RWPE1 (cell line): ENCODE measurements at regions not wholly inside any gene's neighbourhood (a gene's known extent, or its start where the extent isn't known, plus 50 kb on each side); places are given as distances from the start of the nearest gene placed in this dataset.
"Not testable (repeated sequence)": the region's sequence is repeated elsewhere in the genome, so short reads cannot be mapped to it uniquely, and the experiment has no call there.

Experiments
- CTCF ChIA-PET: fragments of 350-600 bp; sonication (Branson Sonifier 250); formaldehyde crosslinking; extraction: SDS; loops from one replicate; lab custom pipeline; 2021; lab: Yijun Ruan, JAX
- POLR2A ChIA-PET: fragments of 400-600 bp; formaldehyde crosslinking; extraction: SDS; loops from one replicate; lab custom pipeline; 2020; ENCODE audit warnings: antibody characterized with exemption; ENCODE audit not compliant: low non-redundant PET; lab: Yijun Ruan, JAX
- DNase-seq: peaks from one replicate; pipeline ENCODE4 v3.0.0; 2012; ENCODE audit warnings: low spot score
- H3K27ac ChIP-seq: fragments of 450-650 bp; 2 replicates; pipeline ENCODE4 v1.5.1; 2017
- TF ChIP-seq, protein P1 (sequence below): fragments of 450-650 bp; conservative IDR thresholded peaks from 2 replicates; pipeline ENCODE4 v1.5.1; 2017; ENCODE audit warnings: low read depth, mild to moderate bottlenecking

DNA sequence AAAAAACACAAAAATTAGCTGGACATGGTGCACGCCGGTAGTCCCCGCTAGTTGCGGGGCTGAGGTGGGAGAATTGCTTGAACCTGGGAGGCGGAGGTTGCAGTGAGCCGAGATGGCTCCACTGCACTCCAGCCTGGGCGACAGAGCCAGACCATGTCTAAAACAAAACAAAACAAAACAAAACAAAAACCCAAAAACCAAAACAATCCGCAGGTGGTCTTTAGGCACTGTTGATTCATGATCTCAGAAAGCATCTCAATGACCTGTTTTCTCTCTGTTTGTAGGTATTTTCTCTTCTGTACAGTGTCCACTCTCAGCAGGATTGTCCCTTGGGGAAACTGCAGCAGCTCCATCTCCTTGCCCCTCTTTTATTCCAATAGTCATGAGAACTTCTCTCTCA, 74.9 kb upstream of the ADGRL2 start:
- ChIA-PET CTCF (no interaction called here), POLR2A (no interaction called here)
- TF ChIP-seq, protein P1, sequence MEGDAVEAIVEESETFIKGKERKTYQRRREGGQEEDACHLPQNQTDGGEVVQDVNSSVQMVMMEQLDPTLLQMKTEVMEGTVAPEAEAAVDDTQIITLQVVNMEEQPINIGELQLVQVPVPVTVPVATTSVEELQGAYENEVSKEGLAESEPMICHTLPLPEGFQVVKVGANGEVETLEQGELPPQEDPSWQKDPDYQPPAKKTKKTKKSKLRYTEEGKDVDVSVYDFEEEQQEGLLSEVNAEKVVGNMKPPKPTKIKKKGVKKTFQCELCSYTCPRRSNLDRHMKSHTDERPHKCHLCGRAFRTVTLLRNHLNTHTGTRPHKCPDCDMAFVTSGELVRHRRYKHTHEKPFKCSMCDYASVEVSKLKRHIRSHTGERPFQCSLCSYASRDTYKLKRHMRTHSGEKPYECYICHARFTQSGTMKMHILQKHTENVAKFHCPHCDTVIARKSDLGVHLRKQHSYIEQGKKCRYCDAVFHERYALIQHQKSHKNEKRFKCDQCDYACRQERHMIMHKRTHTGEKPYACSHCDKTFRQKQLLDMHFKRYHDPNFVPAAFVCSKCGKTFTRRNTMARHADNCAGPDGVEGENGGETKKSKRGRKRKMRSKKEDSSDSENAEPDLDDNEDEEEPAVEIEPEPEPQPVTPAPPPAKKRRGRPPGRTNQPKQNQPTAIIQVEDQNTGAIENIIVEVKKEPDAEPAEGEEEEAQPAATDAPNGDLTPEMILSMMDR = no peak
- DNase-seq = no peak
- no peak overlapping the region for H3K27ac ChIP-seq

DNA sequence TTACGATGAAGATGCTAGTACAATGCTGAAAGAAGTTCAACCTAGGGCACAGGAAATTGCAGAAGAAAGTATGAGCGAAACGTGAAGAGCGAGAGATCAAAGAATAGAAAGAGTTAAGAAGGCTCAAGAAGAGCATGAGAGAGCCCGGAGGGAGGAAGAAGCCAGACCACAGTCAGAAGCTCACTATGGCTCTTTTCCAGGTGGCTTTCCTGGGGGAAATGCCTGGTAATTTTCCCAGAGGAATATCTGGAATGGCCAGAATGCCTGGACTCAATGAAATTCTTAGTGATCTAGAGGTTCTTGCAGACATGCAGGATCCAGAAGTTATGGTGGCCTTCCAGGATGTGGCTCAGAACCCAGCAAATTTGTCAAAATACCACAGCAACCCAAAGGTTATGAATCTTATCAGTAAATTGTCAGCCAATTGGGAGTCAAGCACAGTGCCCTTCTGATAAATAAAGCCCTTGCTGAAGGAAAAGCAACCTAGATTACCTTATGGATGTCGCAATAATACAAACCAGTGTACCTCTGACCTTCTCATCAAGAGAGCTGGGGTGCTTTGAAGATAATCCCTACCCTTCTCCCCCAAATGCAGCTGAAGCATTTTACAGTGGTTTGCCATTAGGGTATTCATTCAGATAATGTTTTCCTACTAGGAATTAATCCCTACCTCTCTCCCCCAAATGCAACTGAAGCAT, 78.0 kb upstream of the ADGRL2 start:
- CTCF ChIA-PET, POLR2A ChIA-PET: not testable (repeated sequence)

DNA sequence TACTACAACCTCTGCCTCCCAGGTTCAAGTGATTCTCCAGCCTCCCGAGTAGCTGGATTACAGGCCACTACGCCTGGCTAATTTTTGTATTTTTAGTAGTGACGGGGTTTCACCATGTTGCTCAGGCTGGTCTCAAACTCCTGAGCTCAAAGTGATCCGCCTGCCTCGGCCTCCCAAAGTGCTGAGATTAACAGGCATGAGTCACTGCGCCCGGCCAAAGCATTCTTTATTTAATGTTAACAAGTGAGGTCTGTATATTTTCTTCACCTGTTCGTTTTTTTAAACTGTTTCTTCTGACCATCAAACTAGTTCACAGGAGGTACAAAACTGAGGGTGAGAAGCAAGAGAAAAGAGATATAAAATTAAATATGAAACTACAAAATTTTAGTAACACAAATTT, 80.5 kb upstream of the ADGRL2 start:
- CTCF ChIA-PET = interaction anchor here (0.6 kb wide), 1 partner anchor 342 kb away, joined by 4 read pairs; no protein-coding TSS in a partner anchor
- POLR2A ChIA-PET = not testable (repeated sequence)

More for the DNA sequence above, 78.0 kb upstream of the ADGRL2 start:
- not testable (repeated sequence) for H3K27ac ChIP-seq, DNase-seq

DNA sequence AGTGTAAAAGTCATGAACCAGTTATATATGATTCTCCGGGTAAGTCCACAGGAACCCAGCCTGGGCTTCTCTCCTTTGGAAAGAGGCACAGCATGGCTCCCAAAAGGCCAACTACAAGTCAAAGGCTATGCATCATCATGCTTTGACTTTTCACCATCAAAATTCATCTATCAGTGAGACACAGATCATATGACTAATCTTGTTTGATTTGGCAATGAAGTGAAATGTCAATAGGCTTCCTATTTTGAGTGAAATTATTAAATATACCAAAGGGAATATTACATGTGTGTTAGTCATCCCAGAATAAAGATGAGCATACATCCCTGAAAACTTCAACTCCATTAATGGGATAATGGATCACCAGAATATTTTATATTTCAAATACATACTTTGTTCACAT, 83.5 kb upstream of the ADGRL2 start:
- CTCF ChIA-PET = no interaction called here
- POLR2A ChIA-PET = no interaction called here
- TF ChIP-seq, protein P1 = no peak
- no peak overlapping the region for H3K27ac ChIP-seq
- DNase-seq = peak; percentile 32

More for the DNA sequence above, 80.5 kb upstream of the ADGRL2 start:
- not testable (repeated sequence) for DNase-seq, H3K27ac ChIP-seq

DNA sequence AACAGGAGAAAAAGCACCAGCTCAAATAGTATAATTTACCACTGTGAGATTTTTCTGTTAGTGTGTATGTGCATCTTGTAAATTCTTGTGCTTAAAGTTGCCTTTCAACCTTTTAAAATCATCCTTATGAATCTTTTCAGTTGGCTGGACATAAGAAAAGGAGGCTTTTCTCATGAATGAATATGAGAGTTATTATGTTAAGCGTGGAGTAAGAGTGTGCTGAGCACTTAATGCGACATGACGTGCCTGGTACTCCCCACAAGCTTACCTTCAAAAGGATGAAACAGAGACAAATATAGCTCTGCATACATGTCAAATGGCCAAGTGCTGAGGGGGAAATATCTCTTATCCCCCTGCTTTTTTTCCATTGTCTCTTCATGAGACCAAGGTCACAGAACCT, 85.3 kb upstream of the ADGRL2 start:
- no peak for DNase-seq
- TF ChIP-seq, protein P1 = no peak
- CTCF ChIA-PET = no interaction called here
- no peak overlapping the region for H3K27ac ChIP-seq
- POLR2A ChIA-PET = no interaction called here

DNA sequence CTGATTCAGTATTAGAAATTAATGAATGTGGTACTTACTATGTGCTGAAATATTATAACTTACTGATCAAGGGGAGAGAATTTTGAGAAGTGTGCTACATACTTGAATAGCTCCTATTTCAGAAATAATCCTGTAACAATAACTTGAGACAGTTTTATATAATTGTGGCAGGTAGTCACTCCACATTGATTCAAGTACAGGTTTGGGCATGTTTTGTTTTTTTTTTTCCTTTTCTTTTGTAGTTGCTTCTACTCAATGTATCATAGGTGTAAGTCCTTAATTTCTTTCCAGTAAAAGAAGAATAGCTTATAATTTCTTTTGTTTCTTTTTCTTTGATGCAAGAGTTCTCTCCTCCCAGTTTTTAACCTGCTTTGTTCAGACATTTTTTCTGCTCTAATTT, 86.1 kb upstream of the ADGRL2 start:
- TF ChIP-seq, protein P1 = no peak
- H3K27ac ChIP-seq = no peak overlapping the region
- ChIA-PET POLR2A (no interaction called here), CTCF (interaction anchor here (0.7 kb wide), 1 partner anchor 783 kb away, joined by 5 read pairs; no protein-coding TSS in a partner anchor)
- DNase-seq = no peak

DNA sequence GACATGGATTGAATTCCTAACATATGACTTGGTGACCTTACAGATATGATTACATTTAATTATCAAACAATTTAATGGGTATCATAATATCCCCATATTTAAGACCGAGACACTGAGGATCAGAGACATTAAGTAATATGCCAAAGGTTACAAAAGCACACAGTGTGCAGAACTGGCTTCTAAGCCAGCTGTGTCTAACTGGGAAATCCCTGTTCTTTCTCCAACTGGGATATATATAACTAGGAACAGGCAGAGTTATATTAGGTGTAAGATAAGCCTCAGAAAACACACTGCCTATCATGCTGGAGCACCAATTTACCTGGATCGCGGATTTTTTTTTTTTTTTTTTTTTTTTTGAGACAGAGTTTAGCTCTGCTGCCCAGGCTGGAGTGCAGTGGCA, 88.3 kb upstream of the ADGRL2 start:
- CTCF ChIA-PET = interaction anchor here (0.7 kb wide), 1 partner anchor 20 kb away, joined by 4 read pairs; no protein-coding TSS in a partner anchor
- DNase-seq = no peak
- no peak overlapping the region for H3K27ac ChIP-seq
- TF ChIP-seq, protein P1 = no peak
- POLR2A ChIA-PET = no interaction called here
